ENCODE measurements at regions not wholly inside any gene's neighbourhood (a gene's known extent, or its start where the extent isn't known, plus 50 kb on each side); places are given as distances from the start of the nearest gene placed in this dataset.

DNA sequence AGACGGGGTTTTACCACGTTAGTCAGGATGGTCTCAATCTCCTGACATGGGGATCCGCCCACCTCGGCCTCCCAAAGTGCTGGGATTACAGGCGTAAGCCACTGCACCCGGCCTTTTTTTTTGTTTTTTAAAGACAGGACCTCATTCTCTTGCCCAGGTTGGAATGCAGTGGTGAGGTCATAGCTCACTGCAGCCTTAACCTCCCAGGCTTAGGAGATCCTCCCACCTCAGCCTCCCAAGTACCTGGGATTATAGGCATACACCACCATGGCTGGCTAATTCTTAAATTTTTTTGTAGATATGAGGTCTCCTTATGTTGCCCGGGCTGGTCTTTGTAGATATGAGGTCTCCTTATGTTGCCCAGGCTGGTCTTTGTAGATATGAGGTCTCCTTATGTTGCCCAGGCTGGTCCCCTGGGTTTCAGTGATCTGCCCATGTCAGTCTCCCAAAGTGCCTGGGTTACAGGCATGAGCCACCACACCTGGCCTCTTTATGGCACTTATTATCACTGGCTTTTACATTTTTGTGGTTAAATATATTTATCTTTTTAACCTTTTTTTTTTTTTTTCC is 82.3 kb upstream of the RNU6-1 start:
- Histone ChIP-seq H3K9me3 (no peaks in the 10 kb centered on the region), H3K36me3 (no peaks in the 10 kb centered on the region), H3K27ac (no peak overlapping the region), H3K4me3 (no peak overlapping the region), H3K27me3 (no peaks in the 10 kb centered on the region), H3K4me1 (peaks cover 6% of the 10 kb centered on the region)
- TF ChIP-seq, protein P1, sequence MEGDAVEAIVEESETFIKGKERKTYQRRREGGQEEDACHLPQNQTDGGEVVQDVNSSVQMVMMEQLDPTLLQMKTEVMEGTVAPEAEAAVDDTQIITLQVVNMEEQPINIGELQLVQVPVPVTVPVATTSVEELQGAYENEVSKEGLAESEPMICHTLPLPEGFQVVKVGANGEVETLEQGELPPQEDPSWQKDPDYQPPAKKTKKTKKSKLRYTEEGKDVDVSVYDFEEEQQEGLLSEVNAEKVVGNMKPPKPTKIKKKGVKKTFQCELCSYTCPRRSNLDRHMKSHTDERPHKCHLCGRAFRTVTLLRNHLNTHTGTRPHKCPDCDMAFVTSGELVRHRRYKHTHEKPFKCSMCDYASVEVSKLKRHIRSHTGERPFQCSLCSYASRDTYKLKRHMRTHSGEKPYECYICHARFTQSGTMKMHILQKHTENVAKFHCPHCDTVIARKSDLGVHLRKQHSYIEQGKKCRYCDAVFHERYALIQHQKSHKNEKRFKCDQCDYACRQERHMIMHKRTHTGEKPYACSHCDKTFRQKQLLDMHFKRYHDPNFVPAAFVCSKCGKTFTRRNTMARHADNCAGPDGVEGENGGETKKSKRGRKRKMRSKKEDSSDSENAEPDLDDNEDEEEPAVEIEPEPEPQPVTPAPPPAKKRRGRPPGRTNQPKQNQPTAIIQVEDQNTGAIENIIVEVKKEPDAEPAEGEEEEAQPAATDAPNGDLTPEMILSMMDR (IDR thresholded peaks at IDR 0.05) = no peak
- DNase-seq = no peak
- intact Hi-C loops (cut with DNase I) = no loop called here
- no peak for ATAC-seq

DNA sequence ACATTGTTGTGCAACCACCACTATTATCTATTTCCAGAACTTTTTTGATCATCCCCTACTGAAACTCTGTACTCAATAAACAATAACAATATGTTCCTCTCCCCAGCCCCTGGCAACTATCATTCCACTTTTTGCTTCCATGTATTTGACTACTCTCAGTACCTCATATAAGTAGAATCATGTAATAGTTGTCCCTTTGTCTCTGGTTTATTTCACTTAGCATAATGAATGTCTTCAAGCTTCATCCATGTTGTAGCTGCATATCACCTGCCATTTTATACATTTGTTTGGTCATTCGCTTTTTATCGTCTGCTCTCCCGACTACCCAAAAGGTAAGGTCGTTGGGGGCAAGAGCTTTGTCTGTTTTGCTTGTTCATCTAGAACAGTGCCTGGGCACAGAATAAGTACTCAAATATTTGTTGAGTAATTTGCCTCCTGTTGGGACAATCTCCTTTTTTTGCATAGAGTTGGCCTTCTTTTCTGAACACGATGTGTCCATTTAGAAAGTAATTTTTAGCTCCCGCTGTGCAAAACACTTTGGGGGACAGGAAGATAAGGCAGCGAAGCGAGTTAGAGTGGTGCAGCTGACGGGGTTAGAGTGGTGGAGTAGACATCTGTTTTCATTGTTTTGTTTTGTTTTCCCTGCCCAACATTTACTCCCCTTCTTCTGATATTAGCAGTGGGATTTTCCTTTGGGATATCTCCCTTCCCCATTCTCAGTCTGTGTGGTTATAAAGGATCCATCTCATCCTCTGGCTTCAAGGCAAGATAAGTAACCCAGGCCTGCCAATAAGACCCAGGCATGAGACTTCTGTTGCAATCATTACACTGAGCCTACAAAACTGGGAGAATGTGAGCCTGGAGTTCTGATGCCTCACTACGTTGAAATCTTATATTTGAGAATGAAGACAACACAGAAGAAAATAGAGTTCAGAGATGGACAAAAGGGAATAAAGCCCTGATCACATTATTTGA is 83.4 kb upstream of the RNU6-1 start:
- Histone ChIP-seq H3K27ac (peak overlapping the region; percentile 24), H3K4me3 (no peak overlapping the region)
- ATAC-seq = no peak

DNA sequence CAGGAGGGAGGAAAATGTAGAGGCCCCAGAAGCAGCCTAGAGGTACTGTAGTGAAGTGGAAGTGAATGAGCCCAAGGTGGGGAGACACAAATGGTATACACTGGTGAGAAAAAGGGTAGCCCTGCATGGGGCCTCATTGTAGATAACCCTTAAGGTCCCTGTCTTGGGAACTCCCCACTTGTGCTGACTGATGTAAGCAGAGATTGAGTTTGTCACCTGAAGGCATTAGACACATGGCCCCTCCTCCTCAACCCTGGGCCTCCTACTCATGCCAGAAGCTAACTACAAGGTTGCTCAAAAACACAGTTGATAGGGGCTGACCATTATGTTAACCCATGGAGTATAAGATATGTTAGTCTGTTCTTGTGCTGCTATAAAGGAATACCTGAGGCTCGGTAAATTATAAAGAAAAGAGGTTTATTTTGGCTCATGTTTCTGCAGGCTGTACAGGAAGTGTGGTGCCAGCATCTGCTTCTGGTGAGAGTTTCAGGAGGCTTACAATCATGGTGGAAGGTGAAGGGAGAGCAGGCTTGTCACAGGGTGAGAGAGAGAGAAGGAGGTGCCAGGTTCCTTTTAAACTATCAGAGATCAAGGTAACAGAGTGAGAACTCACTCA is 84.6 kb upstream of the RNU6-1 start:
- H3K27me3 ChIP-seq = no peaks in the 10 kb centered on the region
- H3K9me3 ChIP-seq = no peaks in the 10 kb centered on the region
- no peak for ATAC-seq
- no peaks in the 10 kb centered on the region for H3K36me3 ChIP-seq
- peaks cover 15% of the 10 kb centered on the region for H3K4me1 ChIP-seq
- no peak for DNase-seq
- no peak overlapping the region for H3K4me3 ChIP-seq
- peak overlapping the region; percentile 24 for H3K27ac ChIP-seq
- TF ChIP-seq, protein P1 (IDR thresholded peaks at IDR 0.05) = no peak
- intact Hi-C loops (cut with DNase I) = no loop called here

More for the DNA sequence above, 83.4 kb upstream of the RNU6-1 start:
- Histone ChIP-seq H3K4me1 (peaks cover 10% of the 10 kb centered on the region), H3K9me3 (no peaks in the 10 kb centered on the region), H3K27me3 (no peaks in the 10 kb centered on the region), H3K36me3 (no peaks in the 10 kb centered on the region)
- intact Hi-C loops (cut with DNase I) = no loop called here
- DNase-seq = no peak
- TF ChIP-seq, protein P1 (IDR thresholded peaks at IDR 0.05) = no peak

DNA sequence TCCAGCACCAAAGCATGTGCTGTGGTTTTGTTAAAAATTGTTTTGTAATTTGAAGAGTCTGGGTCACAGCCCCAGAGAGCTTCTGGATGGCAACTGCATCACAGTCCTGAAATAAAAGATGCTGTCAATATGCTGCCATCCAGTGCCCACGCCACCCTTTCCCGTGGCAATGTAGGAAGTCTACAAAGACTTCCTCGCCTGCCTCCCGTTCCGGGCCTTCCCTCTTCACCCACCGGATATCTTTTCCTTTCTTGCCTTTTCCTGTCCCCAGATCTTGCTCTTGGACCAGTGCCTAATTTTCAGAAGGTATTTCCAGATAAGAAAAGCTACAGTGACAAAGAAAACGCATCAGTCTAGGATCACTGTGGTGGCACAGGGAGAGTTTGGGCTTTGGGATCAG is 85.3 kb upstream of the RNU6-1 start:
- ATAC-seq (no peak), DNase-seq (no peak)
- no peak overlapping the region for H3K27ac ChIP-seq
- peaks cover 15% of the 10 kb centered on the region for H3K4me1 ChIP-seq
- no peak overlapping the region for H3K4me3 ChIP-seq
- no peaks in the 10 kb centered on the region for H3K27me3 ChIP-seq
- H3K36me3 ChIP-seq = no peaks in the 10 kb centered on the region
- intact Hi-C loops (cut with DNase I) = no loop called here
- H3K9me3 ChIP-seq = no peaks in the 10 kb centered on the region
- TF ChIP-seq, protein P1 (IDR thresholded peaks at IDR 0.05) = no peak

- TF ChIP-seq, protein P1 (IDR thresholded peaks at IDR 0.05) = no peak
- intact Hi-C loops (cut with DNase I) = no loop called here
- peak overlapping the region; percentile 53 for H3K27ac ChIP-seq
- no peaks in the 10 kb centered on the region for H3K9me3 ChIP-seq
- DNase-seq (peak; percentile 86), ATAC-seq (peak; percentile 74)
- H3K4me1 ChIP-seq = peaks cover 15% of the 10 kb centered on the region
- no peak overlapping the region for H3K4me3 ChIP-seq
- no peaks in the 10 kb centered on the region for H3K27me3 ChIP-seq
- no peaks in the 10 kb centered on the region for H3K36me3 ChIP-seq
Measured at GRCh38 chr15:67927501-67928168, 87.8 kb upstream of the RNU6-1 start.

Measured in upper lobe of right lung (tissue), 1 donor.